Adrenal gland (tissue), 9 donors: ENCODE measurements at regions not wholly inside any gene's neighbourhood (a gene's known extent, or its start where the extent isn't known, plus 50 kb on each side); places are given as distances from the start of the nearest gene placed in this dataset.

Experiments
- DNase-seq, 7 donors: peaks; one replicate each; pipeline ENCODE4 v3.0.0-alpha.2; 2019 to 2020
- H3K27ac ChIP-seq, 5 donors: fragments of 200-600 bp; sonication (generic) in 4 of 5; 1 replicate in 3 of 5; 2 replicates in 2 of 5; pipeline versions ENCODE4 v1.5.1 to v1.8.0; 2016 to 2020; ENCODE audit warnings: mild to moderate bottlenecking in 1 of 5
- H3K27me3 ChIP-seq: fragments of 200-600 bp; 2 replicates; pipeline ENCODE4 v1.8.0; 2021
- H3K36me3 ChIP-seq, 2 donors: fragments of 200-600 bp; replicated peaks in 1 of 2; 1 replicate in 1 of 2; 2 replicates in 1 of 2; pipeline versions ENCODE4 v1.5.1 to v1.8.0; 2018 to 2022
- H3K4me1 ChIP-seq, 2 donors: fragments of 200-600 bp; replicated peaks in 1 of 2; 1 replicate in 1 of 2; 2 replicates in 1 of 2; pipeline versions ENCODE4 v1.5.1 to v1.8.0; 2018 to 2021
- H3K4me3 ChIP-seq, 4 donors: fragments of 200-600 bp; sonication (generic) in 3 of 4; one replicate each; pipeline ENCODE4 v1.5.1; 2016 to 2018
- H3K9me3 ChIP-seq, 3 donors: fragments of 200-600 bp; sonication (generic) in 1 of 3; replicated peaks in 1 of 3; 1 replicate in 2 of 3; 2 replicates in 1 of 3; pipeline versions ENCODE4 v1.5.1 to v1.8.0; 2016 to 2021
- POLR2A ChIP-seq, 2 donors: fragments of 450-650 bp; IDR thresholded peaks; one replicate each; pipeline ENCODE4 v1.6.1; 2017; ENCODE audit warnings: antibody characterized with exemption in 2 of 2, mild to moderate bottlenecking in 2 of 2, moderate library complexity in 1 of 2
- WGBS, 4 donors: extraction: QIAGEN DNeasy Blood & Tissue Kit in 2 of 4; methylation state at CpG; one replicate each; pipeline versions ENCODE4 v1.1.5 to v1.1.7; 2013 to 2017; 5-methylcytosine and 5-hydroxymethylcytosine counted together
- intact Hi-C, 2 donors: fragments of 100-400 bp; cut with DNase I; formaldehyde crosslinking; loops; one replicate each; pipeline versions ENCODE4 v1.14.1 to v1.15.0; 2022 to 2023
- small RNA-seq, 2 donors: library from RNA; depleted of rRNA; stranded (forward); fragments of <200 nt; gene quantifications; one replicate each; pipeline ENCODE3, GENCODE V24; 2016
- TF ChIP-seq, protein P1 (sequence below), 6 experiments: fragments of 450-650 bp in 4 of 6; fragments of 200-600 bp in 2 of 6; sonication (generic) in 1 of 6; IDR thresholded peaks; 1 replicate in 5 of 6; 2 replicates in 1 of 6; pipeline versions ENCODE4 v1.5.1 to v1.8.0; 2016 to 2021; ENCODE audit warnings: antibody characterized with exemption in 6 of 6, mild to moderate bottlenecking in 2 of 6, moderate library complexity in 1 of 6
- donor health status: healthy with polysubstance abuse.
- donor health status: Bipolar disorder and iron deficiency.
- donor health status: DM: yes; HTN: yes; CAD: no.
- donor health status: DM: no; HTN: no; CAD: no.
- donor health status: DM: no; HTN: no; CAD: no.

DNA sequence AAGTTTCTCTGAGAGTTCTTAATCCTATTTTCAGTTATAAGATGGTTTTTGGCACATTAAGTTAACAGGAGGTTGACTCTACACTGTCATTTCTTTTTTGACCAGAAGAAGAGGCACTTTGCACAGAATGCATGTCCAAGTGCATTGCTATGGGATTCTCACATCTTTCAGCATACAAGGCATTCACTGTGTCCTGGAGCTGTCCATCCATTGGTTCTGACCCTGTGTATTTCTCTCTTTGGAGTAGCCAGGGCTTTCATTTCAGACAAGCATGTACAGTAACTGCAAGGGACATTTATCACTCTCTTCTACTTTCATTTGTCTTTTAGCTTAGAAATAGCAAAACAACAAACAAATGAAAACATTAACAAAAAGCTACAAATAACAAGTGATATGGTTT, 275.1 kb upstream of the IMPG1 start:
- TF ChIP-seq, protein P1, sequence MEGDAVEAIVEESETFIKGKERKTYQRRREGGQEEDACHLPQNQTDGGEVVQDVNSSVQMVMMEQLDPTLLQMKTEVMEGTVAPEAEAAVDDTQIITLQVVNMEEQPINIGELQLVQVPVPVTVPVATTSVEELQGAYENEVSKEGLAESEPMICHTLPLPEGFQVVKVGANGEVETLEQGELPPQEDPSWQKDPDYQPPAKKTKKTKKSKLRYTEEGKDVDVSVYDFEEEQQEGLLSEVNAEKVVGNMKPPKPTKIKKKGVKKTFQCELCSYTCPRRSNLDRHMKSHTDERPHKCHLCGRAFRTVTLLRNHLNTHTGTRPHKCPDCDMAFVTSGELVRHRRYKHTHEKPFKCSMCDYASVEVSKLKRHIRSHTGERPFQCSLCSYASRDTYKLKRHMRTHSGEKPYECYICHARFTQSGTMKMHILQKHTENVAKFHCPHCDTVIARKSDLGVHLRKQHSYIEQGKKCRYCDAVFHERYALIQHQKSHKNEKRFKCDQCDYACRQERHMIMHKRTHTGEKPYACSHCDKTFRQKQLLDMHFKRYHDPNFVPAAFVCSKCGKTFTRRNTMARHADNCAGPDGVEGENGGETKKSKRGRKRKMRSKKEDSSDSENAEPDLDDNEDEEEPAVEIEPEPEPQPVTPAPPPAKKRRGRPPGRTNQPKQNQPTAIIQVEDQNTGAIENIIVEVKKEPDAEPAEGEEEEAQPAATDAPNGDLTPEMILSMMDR (IDR thresholded peaks at IDR 0.05): no peak
- TF ChIP-seq POLR2A (IDR thresholded peaks at IDR 0.05): no peak
- Histone ChIP-seq H3K4me1 (no peaks in the 10 kb centered on the region), H3K36me3 (no peaks in the 10 kb centered on the region), H3K4me3 (no peak overlapping the region), H3K9me3 (no peaks in the 10 kb centered on the region), H3K27ac (no peak overlapping the region), H3K27me3 (no peaks in the 10 kb centered on the region)
- intact Hi-C loops: no loop called here
- no peak for DNase-seq

DNA sequence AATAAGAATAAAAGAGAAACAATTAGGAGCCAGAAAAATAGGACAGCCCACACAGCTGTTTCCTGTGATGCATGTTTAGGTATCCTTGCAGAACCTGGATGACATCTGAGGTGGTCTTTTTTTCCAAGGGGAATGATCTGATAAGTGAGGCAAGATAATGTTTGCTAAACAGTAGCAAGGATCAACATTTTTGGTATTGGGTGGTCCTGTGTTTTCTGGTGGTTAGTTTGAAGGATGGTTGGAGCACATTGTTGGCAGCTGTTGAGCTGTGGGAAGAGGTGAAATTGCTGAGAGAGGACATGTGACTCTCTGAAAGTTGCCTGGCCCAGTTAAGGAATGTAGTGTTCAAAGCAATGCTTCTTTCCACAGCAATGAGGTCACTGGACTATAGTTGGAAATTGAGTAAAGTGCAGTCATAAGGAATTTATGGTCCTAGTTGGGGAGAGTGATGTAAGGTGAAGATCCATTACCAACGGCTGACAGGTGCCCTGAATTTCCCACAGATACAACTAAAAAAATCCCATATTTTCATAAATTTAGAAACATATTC, 270.2 kb upstream of the IMPG1 start:
- Histone ChIP-seq H3K27ac (no peak overlapping the region), H3K9me3 (no peaks in the 10 kb centered on the region), H3K36me3 (no peaks in the 10 kb centered on the region), H3K4me1 (no peaks in the 10 kb centered on the region), H3K27me3 (no peaks in the 10 kb centered on the region), H3K4me3 (no peak overlapping the region)
- no peak for DNase-seq
- intact Hi-C loops: no loop called here
- 51 to 73% (median 58%) methylated on average over 1 of the region's 1 CpG for WGBS, 4 donors
- TF ChIP-seq, protein P1 (IDR thresholded peaks at IDR 0.05): no peak
- TF ChIP-seq POLR2A (IDR thresholded peaks at IDR 0.05): no peak

DNA sequence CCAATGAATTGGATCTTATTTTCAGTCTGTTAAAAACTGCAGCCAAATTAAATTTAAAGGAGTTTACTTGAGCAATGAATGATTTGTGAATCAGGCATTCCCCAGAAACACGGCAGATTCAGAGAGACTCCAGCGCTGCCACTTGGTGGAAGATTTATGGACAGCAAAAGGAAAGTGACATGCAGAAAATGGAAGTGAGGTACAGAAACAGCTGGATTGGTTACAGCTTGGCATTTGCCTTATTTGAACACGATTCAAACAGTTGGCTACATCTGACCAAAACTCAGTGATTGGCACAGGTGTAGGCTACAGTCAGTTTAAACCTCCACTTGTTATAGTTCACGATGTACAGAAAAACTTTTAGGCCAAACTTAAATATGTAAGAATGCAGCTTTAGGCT, 257.6 kb upstream of the IMPG1 start:
- TF ChIP-seq, protein P1 (IDR thresholded peaks at IDR 0.05): no peak
- Histone ChIP-seq H3K4me1 (no peaks in the 10 kb centered on the region), H3K9me3 (no peaks in the 10 kb centered on the region), H3K27me3 (no peaks in the 10 kb centered on the region), H3K36me3 (no peaks in the 10 kb centered on the region), H3K4me3 (no peak overlapping the region), H3K27ac (no peak overlapping the region)
- DNase-seq: no peak
- intact Hi-C loops: no loop called here
- 52 to 71% (median 60%) methylated on average over 4 of the region's 4 CpGs for WGBS, 4 donors

DNA sequence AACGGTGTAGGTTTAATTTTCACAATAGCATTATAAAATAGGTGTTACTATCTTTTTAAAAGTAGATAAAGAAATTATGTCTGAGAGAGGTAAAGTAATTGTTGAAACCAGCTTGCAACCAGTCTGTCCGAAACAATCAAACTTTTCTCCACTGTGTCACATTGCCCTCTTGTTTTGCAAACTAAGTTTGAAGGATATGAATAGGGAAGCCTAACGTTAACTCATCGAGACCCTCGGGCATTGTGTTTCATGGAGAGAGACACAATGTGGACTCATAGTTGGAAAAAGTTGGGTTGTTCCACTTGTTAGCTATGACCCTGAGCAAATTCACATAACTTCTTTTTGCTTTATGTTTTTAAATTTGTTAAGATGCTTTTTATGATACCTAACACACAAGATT, 254.4 kb upstream of the IMPG1 start:
- Histone ChIP-seq H3K27me3 (no peaks in the 10 kb centered on the region), H3K4me1 (no peaks in the 10 kb centered on the region), H3K4me3 (no peak overlapping the region), H3K27ac (no peak overlapping the region), H3K36me3 (no peaks in the 10 kb centered on the region), H3K9me3 (no peaks in the 10 kb centered on the region)
- TF ChIP-seq, protein P1 (IDR thresholded peaks at IDR 0.05): no peak
- TF ChIP-seq POLR2A (IDR thresholded peaks at IDR 0.05): no peak
- WGBS, 4 donors: 66 to 80% (median 75%) methylated on average over 5 of the region's 5 CpGs
- intact Hi-C loops: no loop called here
- DNase-seq: no peak

Small RNAs in the stretch of these regions (small RNA-seq; reads per million reads assigned to genes)
- 0 reads per million in 2 donors for gene AL365222.1
- 0 reads per million in 2 donors for gene RNU6-261P
- gene RNU6-84P: 0 reads per million in 2 donors
